GM21529 (cell line): ENCODE measurements at regions not wholly inside any gene's neighbourhood (a gene's known extent, or its start where the extent isn't known, plus 50 kb on each side); places are given as distances from the start of the nearest gene placed in this dataset.
"Not testable (repeated sequence)": the region's sequence is repeated elsewhere in the genome, so short reads cannot be mapped to it uniquely, and the experiment has no call there.

ENCODE experiments used
- ATAC-seq: cut with Tn5 transposase; IDR thresholded peaks from one replicate; pipeline ENCODE4 v1.9.1; 2021; ENCODE audit not compliant: unreplicated experiment

DNA sequence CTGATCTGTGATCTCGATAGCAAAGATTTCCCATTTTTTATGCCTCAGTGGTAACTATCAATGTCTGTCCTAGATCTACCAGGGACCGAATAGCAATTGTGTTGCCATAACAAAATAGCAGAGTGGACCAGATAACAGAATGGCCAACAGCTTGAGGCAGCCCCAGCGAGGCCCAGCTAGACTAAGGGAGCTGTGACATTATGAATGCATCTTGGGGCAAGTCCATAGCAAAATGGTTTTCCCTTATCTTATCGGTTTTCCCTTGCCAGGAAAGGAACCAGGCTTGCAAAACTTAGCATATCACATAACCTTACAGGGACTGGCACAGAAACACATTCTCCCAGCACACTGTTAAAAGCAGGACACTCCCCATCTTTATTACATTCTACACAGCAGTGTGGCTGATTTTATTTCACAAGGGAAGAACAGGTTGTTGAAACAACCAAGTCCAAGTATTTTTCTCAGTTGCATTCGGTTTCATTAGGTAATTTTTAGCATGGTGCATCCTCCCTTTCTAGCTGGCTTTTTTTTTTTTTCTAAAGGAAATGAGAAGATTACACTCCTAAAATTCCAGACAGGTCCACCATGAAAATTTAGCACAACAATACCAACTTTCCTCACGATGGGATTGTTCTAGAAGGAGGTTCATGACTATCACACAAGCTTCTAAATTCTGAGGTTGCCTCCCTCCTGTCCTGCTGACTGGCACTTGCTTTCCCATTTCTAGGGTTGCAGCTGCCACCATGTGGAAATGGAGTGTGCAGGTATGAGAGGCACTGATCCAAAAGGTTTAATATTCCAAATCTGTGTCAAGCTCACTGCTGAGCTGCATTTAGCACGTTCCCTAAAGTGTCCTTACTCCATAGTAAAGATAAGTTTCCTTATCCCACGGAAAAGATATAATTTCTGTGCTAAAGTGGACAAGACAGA lies 97.0 kb upstream of the SLC35G4 start:
- ATAC-seq: no peak

DNA sequence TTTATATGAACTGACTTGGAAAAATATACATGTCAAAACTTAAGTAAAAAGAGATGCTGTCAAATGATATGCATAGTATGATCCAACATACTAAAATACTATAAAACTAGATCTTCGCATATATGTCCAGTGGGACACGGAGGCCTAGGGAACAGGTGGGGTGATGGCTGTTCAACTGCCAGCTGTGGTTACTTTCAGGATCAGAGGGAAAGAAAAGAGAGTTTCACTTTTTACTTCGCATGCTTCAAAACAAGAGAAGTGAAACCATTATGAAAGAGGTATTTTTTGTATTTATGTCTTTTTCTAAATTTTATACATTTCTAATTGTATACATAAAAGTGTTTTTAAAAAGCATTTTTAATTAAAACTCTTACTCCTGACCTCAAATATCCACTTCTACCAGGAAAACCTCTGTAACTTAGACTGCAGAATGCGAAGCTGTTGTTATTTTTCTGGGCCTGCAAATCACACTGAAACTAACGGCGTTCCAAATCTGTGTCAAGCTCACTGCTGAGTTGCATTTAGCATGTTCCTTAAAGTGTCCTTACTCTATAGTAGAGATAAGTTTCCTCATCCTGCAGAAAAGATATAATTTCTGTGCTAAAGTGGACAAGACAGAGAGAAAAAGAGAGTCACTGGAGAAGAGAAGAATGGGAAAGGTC lies 97.8 kb upstream of the SLC35G4 start:
- ATAC-seq: peak; percentile 94

GRCh38 chr18:11506856-11507255 lies 102.5 kb upstream of the SLC35G4 start:
- no peak for ATAC-seq

GRCh38 chr18:11505993-11506392 lies 103.4 kb upstream of the SLC35G4 start:
- no peak for ATAC-seq

- no peak for ATAC-seq
Measured at GRCh38 chr18:11504962-11505361, 104.4 kb upstream of the SLC35G4 start.

GRCh38 chr18:11502368-11502767 lies 107.0 kb upstream of the SLC35G4 start:
- ATAC-seq: no peak

DNA sequence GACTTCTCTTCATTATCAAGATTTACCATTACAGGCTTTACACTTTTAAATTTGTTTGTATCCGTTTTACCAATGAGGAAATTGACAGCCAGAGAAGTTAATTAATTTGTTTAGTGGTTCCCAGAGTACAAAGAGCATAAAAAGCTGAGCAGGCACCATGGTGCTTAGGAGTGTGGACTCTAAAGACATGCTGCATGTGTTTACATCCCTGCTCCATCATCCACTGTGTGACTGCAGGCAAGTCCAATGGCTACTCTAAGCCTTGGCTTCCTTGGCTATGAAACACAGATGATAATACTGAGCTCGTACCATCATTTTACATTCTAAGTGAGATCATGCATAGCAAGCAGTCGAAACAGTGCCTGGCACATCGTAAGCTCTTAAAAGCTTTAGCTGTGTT lies 108.0 kb upstream of the SLC35G4 start:
- ATAC-seq: no peak

DNA sequence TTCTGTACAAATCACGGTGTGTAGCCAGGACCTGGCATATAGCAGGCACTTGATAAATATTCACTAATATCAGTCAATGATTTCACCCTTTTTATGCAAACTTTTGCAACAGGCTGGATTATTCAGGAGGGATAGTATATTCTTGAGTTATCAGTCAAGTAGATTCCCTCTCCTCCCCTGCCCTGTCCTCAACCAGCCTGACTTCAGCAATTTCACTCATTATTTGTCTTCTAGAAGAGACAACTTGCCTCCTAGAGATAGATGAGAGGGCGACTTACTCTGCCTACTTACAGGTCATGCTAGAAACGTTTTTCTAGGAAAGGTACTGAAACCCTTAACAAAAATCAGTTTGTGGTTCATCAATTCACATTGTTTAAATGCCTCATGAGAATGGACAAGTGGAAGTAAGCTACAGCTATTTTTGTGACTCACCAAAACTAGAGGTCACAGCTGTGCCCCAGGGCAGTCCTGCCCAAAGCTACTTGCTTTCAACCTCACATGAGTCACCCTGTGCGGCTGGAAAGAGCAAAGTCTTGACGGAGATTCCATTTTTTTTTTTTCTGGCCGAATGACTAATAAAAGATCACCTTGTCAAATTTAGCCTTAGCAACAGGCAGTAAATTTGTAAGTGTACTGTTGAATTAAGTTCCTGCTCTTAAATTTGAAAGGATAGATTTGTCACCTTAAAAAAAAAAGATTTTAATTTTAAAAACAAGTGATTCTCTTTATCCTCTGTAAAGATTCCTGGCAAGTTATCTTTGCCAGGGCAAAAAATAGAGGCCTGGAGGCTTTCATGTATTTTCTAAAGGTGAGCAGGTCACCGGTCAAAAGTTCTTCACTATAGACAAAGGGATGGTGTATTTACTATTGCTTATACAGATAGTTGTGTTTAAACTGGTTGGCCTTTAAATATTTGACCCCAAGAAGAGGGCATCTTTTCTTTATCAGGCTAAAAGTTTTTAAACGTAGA lies 109.0 kb upstream of the SLC35G4 start:
- peak; percentile 79 for ATAC-seq

GRCh38 chr18:11498821-11499220 lies 110.6 kb upstream of the SLC35G4 start:
- ATAC-seq: no peak

DNA sequence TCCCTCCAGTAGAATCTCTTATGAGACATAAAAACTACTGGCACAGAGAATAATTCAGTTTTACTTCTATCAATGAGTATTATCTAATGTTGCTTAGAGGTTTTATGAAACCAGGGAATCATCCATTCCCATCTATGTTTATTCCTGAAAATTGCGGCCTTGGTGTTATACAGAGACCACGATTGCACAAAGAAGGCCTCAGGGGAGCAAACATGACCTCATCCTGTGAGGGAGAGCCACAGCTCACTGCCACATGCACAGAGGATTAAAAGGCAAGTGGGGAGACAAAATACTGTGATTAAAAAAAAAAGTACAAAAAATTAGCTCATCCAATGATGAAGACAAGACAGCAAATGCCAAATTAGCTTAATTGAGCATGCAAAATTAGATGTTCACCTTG lies 111.8 kb upstream of the SLC35G4 start:
- ATAC-seq: no peak

DNA sequence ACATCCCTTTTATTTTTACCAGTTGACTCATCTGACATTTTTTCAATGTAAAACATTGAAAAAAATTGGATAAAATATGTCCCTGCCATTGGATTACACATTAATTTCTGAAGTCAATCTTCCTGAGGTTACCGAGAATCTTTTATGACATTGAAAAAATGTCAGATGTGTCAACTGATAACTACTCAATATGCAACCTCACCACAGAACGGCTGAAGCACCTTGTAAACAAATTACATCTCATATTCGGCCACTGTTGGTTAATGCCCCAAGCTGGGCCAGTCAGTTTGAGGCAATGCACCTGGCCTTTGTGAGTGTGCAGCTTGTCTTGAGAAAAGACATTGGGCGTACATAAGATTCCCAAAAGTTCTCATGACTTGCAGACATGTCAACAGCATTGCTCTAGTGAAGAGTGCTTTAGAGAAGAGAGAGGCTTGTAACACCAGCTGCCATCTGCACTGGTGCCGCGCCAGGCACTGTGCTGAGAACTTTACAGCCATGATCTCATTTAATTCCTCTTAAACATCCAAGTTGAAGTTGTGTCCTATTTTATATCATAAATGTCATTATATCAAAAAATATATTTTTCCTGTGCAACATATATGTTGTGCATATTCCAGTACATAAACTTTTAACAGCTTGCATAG lies 112.7 kb upstream of the SLC35G4 start:
- no peak for ATAC-seq

GRCh38 chr18:11495441-11495840 lies 114.0 kb upstream of the SLC35G4 start:
- ATAC-seq: no peak

DNA sequence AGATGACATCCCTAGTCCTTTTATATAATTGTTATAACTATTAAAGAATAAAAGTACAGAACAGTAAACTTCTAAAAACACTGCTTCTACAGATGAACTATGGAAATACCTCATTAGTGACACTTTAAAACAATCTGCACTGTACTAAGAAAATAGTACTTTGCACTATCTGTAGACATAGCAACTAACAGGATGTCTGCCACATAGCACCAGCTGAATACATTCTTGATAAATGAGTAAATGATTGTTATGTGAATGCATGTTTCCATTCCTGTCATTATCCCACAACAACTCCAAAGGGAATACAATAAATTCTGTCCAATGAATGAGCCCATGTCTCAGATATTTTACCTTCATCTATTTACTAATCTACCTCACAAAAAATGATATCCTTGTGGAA lies 115.3 kb upstream of the SLC35G4 start:
- no peak for ATAC-seq

- no peak for ATAC-seq
Measured at GRCh38 chr18:11489266-11489899, 120.0 kb upstream of the SLC35G4 start.

DNA sequence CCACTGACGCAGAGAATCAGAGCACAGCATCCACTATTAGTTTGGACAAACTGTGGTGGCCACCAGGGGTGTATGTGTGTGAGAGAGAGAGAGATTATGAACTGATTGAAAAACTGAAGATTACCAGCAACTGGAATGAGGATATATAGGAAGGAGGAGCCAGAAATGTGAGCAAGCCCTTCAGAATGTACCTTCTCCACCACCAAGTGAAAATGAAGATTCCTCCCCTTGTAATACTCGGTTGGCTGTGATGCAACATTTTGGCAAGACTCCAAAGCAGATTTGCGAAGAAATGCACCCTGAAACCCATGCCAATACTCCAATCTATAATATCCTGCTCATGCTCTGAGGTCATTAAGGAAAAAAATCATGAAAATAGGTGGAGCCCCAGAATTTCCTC lies 121.2 kb upstream of the SLC35G4 start:
- ATAC-seq: no peak

- no peak for ATAC-seq
Measured at GRCh38 chr18:11487390-11487789, 122.0 kb upstream of the SLC35G4 start.

- ATAC-seq: no peak
Measured at GRCh38 chr18:11482271-11482670, 127.1 kb upstream of the SLC35G4 start.

- no peak for ATAC-seq
Measured at GRCh38 chr18:11480692-11481091, 128.7 kb upstream of the SLC35G4 start.

GRCh38 chr18:11479031-11479430 lies 130.4 kb upstream of the SLC35G4 start:
- not testable (repeated sequence) for ATAC-seq

DNA sequence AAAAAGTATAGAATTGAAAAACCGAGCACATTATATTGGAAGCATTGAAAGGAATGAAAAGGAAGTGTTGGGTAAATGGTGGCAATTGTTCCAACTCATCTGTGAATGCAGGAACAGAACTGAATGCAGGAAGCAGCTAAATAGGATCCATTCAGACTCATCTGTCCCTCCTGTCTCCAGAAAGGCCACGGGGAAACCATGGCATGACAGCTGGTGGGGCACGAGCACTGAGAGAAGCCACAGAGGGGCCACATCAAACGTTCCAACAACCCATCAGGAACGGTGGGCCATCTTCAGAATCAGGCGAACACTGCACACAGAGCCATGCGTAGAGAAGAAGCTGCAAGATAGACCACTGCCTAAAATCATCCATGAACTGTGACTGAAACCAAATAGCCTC lies 138.5 kb upstream of the SLC35G4 start:
- ATAC-seq: no peak
